Body of pancreas (tissue), 4 donors: ENCODE measurements at regions not wholly inside any gene's neighbourhood (a gene's known extent, or its start where the extent isn't known, plus 50 kb on each side); places are given as distances from the start of the nearest gene placed in this dataset.

Source experiments
- CTCF ChIP-seq, 7 experiments: fragments of 450-650 bp in 4 of 7; fragments of 200-600 bp in 3 of 7; sonication (generic) in 3 of 7; IDR thresholded peaks; one replicate each; pipeline ENCODE4 v1.5.1; 2016 to 2019; ENCODE audit warnings: antibody characterized with exemption in 7 of 7
- POLR2A ChIP-seq, 3 donors: fragments of 450-650 bp; IDR thresholded peaks; one replicate each; pipeline ENCODE4 v1.6.1; 2016; ENCODE audit warnings: antibody characterized with exemption in 3 of 3, mild to moderate bottlenecking in 2 of 3

GRCh38 chr2:176763130-176763529 lies 449.5 kb upstream of the HNRNPA3 start:
- no peak for TF ChIP-seq CTCF (IDR thresholded peaks at IDR 0.05)
- TF ChIP-seq POLR2A (IDR thresholded peaks at IDR 0.05), result no peak
